SK-N-SH (cell line): ENCODE measurements at regions not wholly inside any gene's neighbourhood (a gene's known extent, or its start where the extent isn't known, plus 50 kb on each side); places are given as distances from the start of the nearest gene placed in this dataset.

ENCODE experiments used
- CTCF ChIA-PET: fragments of 300-600, 350-600 bp; formaldehyde crosslinking; extraction: SDS; loops from one replicate; lab custom pipeline; 2021; lab: Yijun Ruan, JAX
- POLR2A ChIA-PET: fragments of 350-600 bp; sonication (Branson Sonifier 250); formaldehyde crosslinking; extraction: SDS; loops from one replicate; lab custom pipeline; 2020; ENCODE audit warnings: antibody characterized with exemption, inconsistent platforms; lab: Yijun Ruan, JAX
- DNase-seq: peaks from one replicate; pipeline ENCODE4 v3.0.0; 2012
- H2AFZ ChIP-seq: fragments of 200-600 bp; sonication (generic); 2 replicates; pipeline ENCODE4 v1.8.1; 2016; ENCODE audit warnings: antibody characterized with exemption, mild to moderate bottlenecking, low read depth
- H3F3A ChIP-seq: fragments of 200-600 bp; sonication (generic); replicated peaks from 2 replicates; pipeline ENCODE3; 2016; ENCODE audit warnings: antibody characterized with exemption, mild to moderate bottlenecking; ENCODE audit not compliant: insufficient read depth
- H3K27ac ChIP-seq, 2 experiments: fragments of 200-500 bp in 1 of 2; fragments of 200-600 bp in 1 of 2; sonication (Bioruptor generic) in 1 of 2; sonication (generic), shearing (Covaris generic) in 1 of 2; 2 replicates each; pipeline versions ENCODE4 v1.5.1 to v1.6.1; 2014 to 2016; ENCODE audit warnings: low read depth in 2 of 2, inconsistent platforms in 1 of 2, low read length in 1 of 2, mild to moderate bottlenecking in 1 of 2, mixed read lengths in 1 of 2
- H3K27me3 ChIP-seq: fragments of 200-600 bp; sonication (generic), shearing (Covaris generic); 2 replicates; pipeline ENCODE4 v1.6.1; 2016; ENCODE audit warnings: mixed run types; ENCODE audit not compliant: insufficient read depth
- H3K36me3 ChIP-seq, 2 experiments: fragments of 200-500 bp in 1 of 2; fragments of 200-600 bp in 1 of 2; sonication (Bioruptor generic) in 1 of 2; sonication (generic) in 1 of 2; replicated peaks in 1 of 2; 2 replicates each; pipeline versions ENCODE3 to v1.5.1; 2014 to 2016; ENCODE audit warnings: low read length in 1 of 2, mild to moderate bottlenecking in 1 of 2; ENCODE audit not compliant: insufficient read depth in 2 of 2, control insufficient read depth in 1 of 2
- H3K4me1 ChIP-seq, 2 experiments: fragments of 200-500 bp in 1 of 2; fragments of 200-600 bp in 1 of 2; sonication (Bioruptor generic) in 1 of 2; sonication (generic), shearing (Covaris generic) in 1 of 2; 2 replicates each; pipeline versions ENCODE4 v1.5.1 to v1.6.1; 2014 to 2016; ENCODE audit warnings: low read depth in 1 of 2, low read length in 1 of 2, mixed run types in 1 of 2; ENCODE audit not compliant: insufficient read depth in 2 of 2, control insufficient read depth in 1 of 2
- H3K4me2 ChIP-seq: fragments of 200-600 bp; sonication (generic), shearing (Covaris generic); 2 replicates; pipeline ENCODE4 v1.6.1; 2017; ENCODE audit warnings: mixed run types
- H3K4me3 ChIP-seq, 2 experiments: fragments of 200-500 bp in 1 of 2; fragments of 200-600 bp in 1 of 2; sonication (Bioruptor generic) in 1 of 2; sonication (generic), shearing (Covaris generic) in 1 of 2; 2 replicates each; pipeline versions ENCODE4 v1.5.1 to v1.8.1; 2014 to 2016; ENCODE audit warnings: low read depth in 2 of 2, inconsistent platforms in 1 of 2, low read length in 1 of 2, mild to moderate bottlenecking in 1 of 2, mixed read lengths in 1 of 2, moderate library complexity in 1 of 2
- H3K79me2 ChIP-seq: fragments of 200-600 bp; sonication (generic); 2 replicates; pipeline ENCODE4 v1.8.1; 2017; ENCODE audit warnings: mild to moderate bottlenecking; ENCODE audit not compliant: insufficient read depth
- H3K9ac ChIP-seq: fragments of 200-600 bp; sonication (generic); 2 replicates; pipeline ENCODE4 v1.6.1; 2017; ENCODE audit warnings: mixed run types
- H3K9me2 ChIP-seq: fragments of 200-600 bp; sonication (generic); 2 replicates; pipeline ENCODE4 v1.6.1; 2017; ENCODE audit warnings: mixed run types
- H3K9me3 ChIP-seq: fragments of 200-600 bp; sonication (generic); 2 replicates; pipeline ENCODE4 v1.6.1; 2017; ENCODE audit warnings: mixed run types, mild to moderate bottlenecking, moderate library complexity
- H4K20me1 ChIP-seq: fragments of 200-600 bp; sonication (generic); 2 replicates; pipeline ENCODE4 v1.6.1; 2017; ENCODE audit warnings: mild to moderate bottlenecking, mixed run types; ENCODE audit not compliant: insufficient read depth
- CHD2 ChIP-seq: fragments of 150-350 bp; IDR thresholded peaks from 2 replicates; pipeline ENCODE4 v1.6.1; 2018; ENCODE audit warnings: low read length; ENCODE audit not compliant: partially characterized antibody
- CTCF ChIP-seq: fragments of 200-600 bp; sonication (generic); IDR thresholded peaks from 2 replicates; pipeline ENCODE4 v1.6.1; 2017; ENCODE audit warnings: antibody characterized with exemption, mild to moderate bottlenecking, moderate library complexity
- EP300 ChIP-seq, 2 experiments: IDR thresholded peaks; 2 replicates each; pipeline versions ENCODE4 v1.4.0 to v1.6.1; 2012; ENCODE audit warnings: borderline replicate concordance in 1 of 2, low read depth in 1 of 2, low read length in 1 of 2
- FOSL2 ChIP-seq: IDR thresholded peaks from 2 replicates; pipeline ENCODE4 v1.4.0; 2012; ENCODE audit warnings: low read depth, mild to moderate bottlenecking, moderate library complexity, borderline replicate concordance
- FOXJ3 ChIP-seq: sonication (generic); formaldehyde crosslinking; IDR thresholded peaks from 2 replicates; pipeline ENCODE4 v1.5.1; 2020; ENCODE audit warnings: mild to moderate bottlenecking, missing genetic modification reagents
- GABPA ChIP-seq: IDR thresholded peaks from 2 replicates; pipeline ENCODE4 v1.4.0; 2012; ENCODE audit warnings: low read depth, mild to moderate bottlenecking
- GATA2 ChIP-seq: sonication (generic); formaldehyde crosslinking; IDR thresholded peaks from 2 replicates; pipeline ENCODE4 v1.5.0; 2020; ENCODE audit warnings: mild to moderate bottlenecking, missing genetic modification reagents
- MXI1 ChIP-seq: IDR thresholded peaks from 2 replicates; pipeline ENCODE4 v1.6.1; 2012; ENCODE audit warnings: mild to moderate bottlenecking, low read depth, low read length, improper control_type of control experiment
- RAD21 ChIP-seq: IDR thresholded peaks from 2 replicates; pipeline ENCODE4 v1.6.1; 2012; ENCODE audit warnings: mild to moderate bottlenecking, low read length
- RCOR1 ChIP-seq: fragments of 150-350 bp; IDR thresholded peaks from 2 replicates; pipeline ENCODE4 v1.6.1; 2017; ENCODE audit warnings: antibody characterized with exemption, low read length
- REST ChIP-seq: IDR thresholded peaks from 2 replicates; pipeline ENCODE4 v1.6.1; 2012; ENCODE audit warnings: mild to moderate bottlenecking, low read depth, low read length, moderate library complexity
- TEAD4 ChIP-seq: IDR thresholded peaks from 2 replicates; pipeline ENCODE4 v1.4.0; 2012; ENCODE audit warnings: mild to moderate bottlenecking, borderline replicate concordance; ENCODE audit not compliant: insufficient read depth
- USF2 ChIP-seq: fragments of 150-350 bp; IDR thresholded peaks from 2 replicates; pipeline ENCODE4 v1.6.1; 2017; ENCODE audit warnings: antibody characterized with exemption, low read length, low read depth, borderline replicate concordance
- YY1 ChIP-seq: IDR thresholded peaks from 2 replicates; pipeline ENCODE4 v1.4.0; 2012; ENCODE audit warnings: low read depth, mild to moderate bottlenecking
- WGBS: methylation state at CpG from one replicate; pipeline ENCODE4 v1.1.6; 2017; ENCODE audit warnings: low lambda C conversion rate; 5-methylcytosine and 5-hydroxymethylcytosine counted together
- TF ChIP-seq, protein P1 (sequence below): IDR thresholded peaks from 2 replicates; pipeline ENCODE4; 2012
- TF ChIP-seq, protein P2 (sequence below): IDR thresholded peaks from 2 replicates; pipeline ENCODE4 v1.4.0; 2012; ENCODE audit warnings: low read depth, borderline replicate concordance

DNA sequence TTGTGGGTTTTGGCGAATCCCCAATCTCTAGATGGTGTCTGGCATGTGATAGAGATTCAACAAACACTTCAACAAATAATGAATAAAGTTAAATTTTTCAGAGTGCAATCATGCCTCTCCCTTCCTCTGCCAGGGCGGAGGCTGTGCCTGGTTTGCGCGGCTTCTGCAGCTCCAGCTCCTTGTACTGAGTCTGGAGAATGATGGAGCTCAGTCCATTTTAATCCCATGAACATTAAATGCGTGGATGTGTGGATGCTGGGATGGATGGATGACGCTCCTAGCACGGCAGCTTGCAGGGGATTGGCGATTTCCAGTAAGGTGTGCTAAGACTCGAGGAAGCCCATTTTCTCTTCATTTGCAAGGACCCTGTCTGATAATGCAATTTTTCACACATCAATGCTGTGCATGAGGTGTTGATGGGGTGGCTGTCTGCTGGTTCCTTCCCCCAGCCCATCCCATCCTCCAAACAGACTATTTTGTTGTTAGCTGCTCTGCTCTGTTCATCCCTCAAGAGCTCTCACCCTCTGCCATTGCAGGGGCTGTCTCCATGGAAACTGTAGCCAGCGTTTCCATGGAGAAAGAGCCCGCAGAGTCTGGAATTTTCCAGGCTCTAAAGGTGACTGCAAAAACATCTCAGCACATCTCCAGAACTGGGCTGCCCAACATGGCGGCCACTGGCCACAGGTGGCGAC, 92.6 kb upstream of the PEG3 start:
- H3K9me3 ChIP-seq = no peaks in the 10 kb centered on the region
- H3K4me1 ChIP-seq = no peaks in the 10 kb centered on the region
- no peak for DNase-seq
- ChIA-PET CTCF (no interaction called here), POLR2A (no interaction called here)
- H3K36me3 ChIP-seq = no peaks in the 10 kb centered on the region
- H3K4me3 ChIP-seq = no peak overlapping the region
- WGBS = 40% methylated on average over 11 of the region's 13 CpGs
- H3K27me3 ChIP-seq = no peaks in the 10 kb centered on the region
- no peak overlapping the region for H3K4me2 ChIP-seq
- no peaks in the 10 kb centered on the region for H3F3A ChIP-seq
- no peaks in the 10 kb centered on the region for H3K9me2 ChIP-seq
- H3K79me2 ChIP-seq = no peaks in the 10 kb centered on the region
- H2AFZ ChIP-seq = no peak overlapping the region
- H3K9ac ChIP-seq = no peak overlapping the region
- TF ChIP-seq GATA2 (CRISPR knock-in tag) (no peak), CTCF (no peak), YY1 (no peak), FOXJ3 (CRISPR knock-in tag) (no peak), USF2 (no peak), RCOR1 (no peak), REST (no peak), FOSL2 (no peak), GABPA (no peak), TEAD4 (no peak), MXI1 (no peak), EP300 (IDR thresholded peaks at IDR 0.05; ENCODE audit: borderline replicate concordance in 1 of 2, low read depth in 1 of 2, low read length in 1 of 2) (no peak), RAD21 (no peak), CHD2 (no peak)
- TF ChIP-seq, protein P1, sequence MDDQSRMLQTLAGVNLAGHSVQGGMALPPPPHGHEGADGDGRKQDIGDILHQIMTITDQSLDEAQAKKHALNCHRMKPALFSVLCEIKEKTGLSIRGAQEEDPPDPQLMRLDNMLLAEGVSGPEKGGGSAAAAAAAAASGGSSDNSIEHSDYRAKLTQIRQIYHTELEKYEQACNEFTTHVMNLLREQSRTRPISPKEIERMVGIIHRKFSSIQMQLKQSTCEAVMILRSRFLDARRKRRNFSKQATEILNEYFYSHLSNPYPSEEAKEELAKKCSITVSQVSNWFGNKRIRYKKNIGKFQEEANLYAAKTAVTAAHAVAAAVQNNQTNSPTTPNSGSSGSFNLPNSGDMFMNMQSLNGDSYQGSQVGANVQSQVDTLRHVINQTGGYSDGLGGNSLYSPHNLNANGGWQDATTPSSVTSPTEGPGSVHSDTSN = no peak
- TF ChIP-seq, protein P2, sequence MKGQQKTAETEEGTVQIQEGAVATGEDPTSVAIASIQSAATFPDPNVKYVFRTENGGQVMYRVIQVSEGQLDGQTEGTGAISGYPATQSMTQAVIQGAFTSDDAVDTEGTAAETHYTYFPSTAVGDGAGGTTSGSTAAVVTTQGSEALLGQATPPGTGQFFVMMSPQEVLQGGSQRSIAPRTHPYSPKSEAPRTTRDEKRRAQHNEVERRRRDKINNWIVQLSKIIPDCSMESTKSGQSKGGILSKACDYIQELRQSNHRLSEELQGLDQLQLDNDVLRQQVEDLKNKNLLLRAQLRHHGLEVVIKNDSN = no peak
- H3K27ac ChIP-seq = no peak overlapping the region
- H4K20me1 ChIP-seq = no peaks in the 10 kb centered on the region
